ENCODE measurements at regions not wholly inside any gene's neighbourhood (a gene's known extent, or its start where the extent isn't known, plus 50 kb on each side); places are given as distances from the start of the nearest gene placed in this dataset.

- SMC1A ChIA-PET (ENCODE audit: uncharacterized antibody, unreplicated experiment), result no interaction called here
- ATAC-seq, result no peak
- CTCF ChIA-PET, result interaction anchor here (0.6 kb wide), 1 partner anchor 256 kb away, joined by 3 read pairs; no protein-coding TSS in a partner anchor
- Histone ChIP-seq H3K4me1 (ENCODE audit: control insufficient read depth, insufficient read depth, low read length) (no peaks in the 10 kb centered on the region), H3K27me3 (replicated peaks in 1 of 2; ENCODE audit: control insufficient read depth in 2 of 2, insufficient read depth in 2 of 2, low read length in 1 of 2) (no peaks in the 10 kb centered on the region), H3K9ac (ENCODE audit: control insufficient read depth, insufficient read depth, low read length) (no peak overlapping the region), H2AFZ (ENCODE audit: control insufficient read depth, low read depth, low read length) (no peak overlapping the region), H3K79me2 (ENCODE audit: control insufficient read depth, insufficient read depth, low read length) (no peaks in the 10 kb centered on the region), H3K36me3 (ENCODE audit: control insufficient read depth in 2 of 2, insufficient read depth in 2 of 2, low read length in 1 of 2) (no peaks in the 10 kb centered on the region), H3K4me3 (no peak overlapping the region), H4K20me1 (ENCODE audit: control insufficient read depth, insufficient read depth) (no peaks in the 10 kb centered on the region), H3K9me3 (replicated peaks; ENCODE audit: control insufficient read depth, insufficient read depth, low read length) (peaks cover 6% of the 10 kb centered on the region; the same call in 2 of the 3 replicates), H3K4me2 (ENCODE audit: control insufficient read depth, insufficient read depth) (no peak overlapping the region), H3K27ac (ENCODE audit: control insufficient read depth, insufficient read depth) (no peak overlapping the region)
- intact Hi-C loops (cut with micrococcal nuclease; ENCODE audit: unreplicated experiment) (no loop called here), in situ Hi-C loops (cut with MboI) (loop anchor here (10.0 kb wide), 1 partner anchor 852 kb away; no protein-coding TSS in a partner anchor)
- RAD21 ChIA-PET (ENCODE audit: unreplicated experiment), result no interaction called here
- no peak for FAIRE-seq
- no TSS peak for BruUV-seq (replicated peaks)
- no peak for DNase-seq (ENCODE audit: low read depth, low spot score)
- POLR2A ChIA-PET, result no interaction called here
- TF ChIP-seq NFYB (IDR thresholded peaks at IDR 0.05; ENCODE audit: insufficient read depth, low read depth, low read length) (no peak), RFX5 (IDR thresholded peaks at IDR 0.05; ENCODE audit: low read depth, low read length) (no peak), MYB (IDR thresholded peaks at IDR 0.05; ENCODE audit: borderline replicate concordance, low read depth, low read length) (no peak), CBFB (IDR thresholded peaks at IDR 0.05; ENCODE audit: low read depth) (no peak), ASH2L (IDR thresholded peaks at IDR 0.05; ENCODE audit: borderline replicate concordance, low read depth) (no peak), EP300 (IDR thresholded peaks at IDR 0.05; ENCODE audit: borderline replicate concordance in 1 of 2, control insufficient read depth in 1 of 2, low read depth in 2 of 2, low read length in 2 of 2) (no peak), HDAC2 (IDR thresholded peaks at IDR 0.05) (no peak), SP1 (IDR thresholded peaks at IDR 0.05; ENCODE audit: low read depth, low read length) (no peak), NFXL1 (IDR thresholded peaks at IDR 0.05; ENCODE audit: borderline replicate concordance) (no peak)
Measured at GRCh38 chr2:239886781-239887180, 138.4 kb downstream of the NDUFA10 start.

DNA sequence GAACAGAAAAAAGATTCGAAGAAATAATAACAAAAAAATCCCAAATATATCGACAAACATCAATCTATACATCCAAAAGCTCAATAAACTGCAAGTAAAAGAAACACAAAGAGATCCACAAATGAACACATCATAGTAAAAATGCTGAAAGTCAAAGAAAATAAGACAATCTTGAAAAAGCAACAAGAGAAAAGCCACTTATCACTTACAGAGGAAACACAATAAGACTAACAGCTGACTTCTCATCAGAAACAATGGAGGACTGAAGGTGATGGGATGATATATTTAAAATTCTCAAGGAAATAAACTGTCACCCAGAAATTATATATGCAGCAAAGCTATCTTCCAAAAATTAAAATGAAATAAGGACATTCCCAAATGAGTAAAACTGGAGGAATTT lies 140.3 kb downstream of the NDUFA10 start:
- no peak overlapping the region for H2AFZ ChIP-seq (ENCODE audit: control insufficient read depth, low read depth, low read length)
- FAIRE-seq (no peak), ATAC-seq (no peak), DNase-seq (ENCODE audit: low read depth, low spot score) (no peak)
- RAD21 ChIA-PET (ENCODE audit: unreplicated experiment), result no interaction called here
- POLR2A ChIA-PET, result no interaction called here
- in situ Hi-C loops (cut with MboI) (loop anchor here (10.0 kb wide), 1 partner anchor 850 kb away; no protein-coding TSS in a partner anchor), intact Hi-C loops (cut with micrococcal nuclease; ENCODE audit: unreplicated experiment) (loop anchor here (5.0 kb wide), 1 partner anchor 848 kb away; no protein-coding TSS in a partner anchor)
- H3K79me2 ChIP-seq (ENCODE audit: control insufficient read depth, insufficient read depth, low read length), result no peaks in the 10 kb centered on the region
- no peaks in the 10 kb centered on the region for H4K20me1 ChIP-seq (ENCODE audit: control insufficient read depth, insufficient read depth)
- SMC1A ChIA-PET (ENCODE audit: uncharacterized antibody, unreplicated experiment), result no interaction called here
- H3K27me3 ChIP-seq (replicated peaks in 1 of 2; ENCODE audit: control insufficient read depth in 2 of 2, insufficient read depth in 2 of 2, low read length in 1 of 2), result no peaks in the 10 kb centered on the region
- no peak overlapping the region for H3K4me3 ChIP-seq
- H3K4me2 ChIP-seq (ENCODE audit: control insufficient read depth, insufficient read depth), result no peak overlapping the region
- no peaks in the 10 kb centered on the region for H3K36me3 ChIP-seq (ENCODE audit: control insufficient read depth in 2 of 2, insufficient read depth in 2 of 2, low read length in 1 of 2)
- no peak overlapping the region for H3K27ac ChIP-seq (ENCODE audit: control insufficient read depth, insufficient read depth)
- H3K9ac ChIP-seq (ENCODE audit: control insufficient read depth, insufficient read depth, low read length), result no peak overlapping the region
- 0 out of 2 replicates have a peak, but pooled peaks have one; percentile 44 for TF ChIP-seq CBX5 (IDR thresholded peaks at IDR 0.05; ENCODE audit: low read depth)
- TF ChIP-seq, protein P1, sequence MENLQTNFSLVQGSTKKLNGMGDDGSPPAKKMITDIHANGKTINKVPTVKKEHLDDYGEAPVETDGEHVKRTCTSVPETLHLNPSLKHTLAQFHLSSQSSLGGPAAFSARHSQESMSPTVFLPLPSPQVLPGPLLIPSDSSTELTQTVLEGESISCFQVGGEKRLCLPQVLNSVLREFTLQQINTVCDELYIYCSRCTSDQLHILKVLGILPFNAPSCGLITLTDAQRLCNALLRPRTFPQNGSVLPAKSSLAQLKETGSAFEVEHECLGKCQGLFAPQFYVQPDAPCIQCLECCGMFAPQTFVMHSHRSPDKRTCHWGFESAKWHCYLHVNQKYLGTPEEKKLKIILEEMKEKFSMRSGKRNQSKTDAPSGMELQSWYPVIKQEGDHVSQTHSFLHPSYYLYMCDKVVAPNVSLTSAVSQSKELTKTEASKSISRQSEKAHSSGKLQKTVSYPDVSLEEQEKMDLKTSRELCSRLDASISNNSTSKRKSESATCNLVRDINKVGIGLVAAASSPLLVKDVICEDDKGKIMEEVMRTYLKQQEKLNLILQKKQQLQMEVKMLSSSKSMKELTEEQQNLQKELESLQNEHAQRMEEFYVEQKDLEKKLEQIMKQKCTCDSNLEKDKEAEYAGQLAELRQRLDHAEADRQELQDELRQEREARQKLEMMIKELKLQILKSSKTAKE (IDR thresholded peaks at IDR 0.05; ENCODE audit: low read depth, poor library complexity, severe bottlenecking), result no peak
- no peaks in the 10 kb centered on the region for H3K4me1 ChIP-seq (ENCODE audit: control insufficient read depth, insufficient read depth, low read length)
- BruUV-seq (replicated peaks), result no TSS peak
- CTCF ChIA-PET, result no interaction called here
- H3K9me3 ChIP-seq (replicated peaks; ENCODE audit: control insufficient read depth, insufficient read depth, low read length), result peaks cover 6% of the 10 kb centered on the region; the same call in 2 of the 3 replicates
- 36% methylated on average over 2 of the region's 2 CpGs for WGBS (ENCODE audit: insufficient coverage, insufficient replicate concordance, low lambda C conversion rate, missing lambda C conversion rate)

Data from GM12878 (cell line).